Forelimb muscle (tissue), 1 donor: ENCODE measurements at regions not wholly inside any gene's neighbourhood (a gene's known extent, or its start where the extent isn't known, plus 50 kb on each side); places are given as distances from the start of the nearest gene placed in this dataset.

Source experiments
- DNase-seq: peaks from one replicate; pipeline ENCODE4 v3.0.0-alpha.2; 2013; ENCODE audit warnings: low read depth

- no peak for DNase-seq
These were observed 470.2 kb upstream of the BTBD3 start for GRCh38 chr20:11447371-11448100.

GRCh38 chr20:11448554-11448953 is 469.1 kb upstream of the BTBD3 start:
- no peak for DNase-seq

GRCh38 chr20:11451793-11452291 is 465.9 kb upstream of the BTBD3 start:
- DNase-seq: no peak

DNA sequence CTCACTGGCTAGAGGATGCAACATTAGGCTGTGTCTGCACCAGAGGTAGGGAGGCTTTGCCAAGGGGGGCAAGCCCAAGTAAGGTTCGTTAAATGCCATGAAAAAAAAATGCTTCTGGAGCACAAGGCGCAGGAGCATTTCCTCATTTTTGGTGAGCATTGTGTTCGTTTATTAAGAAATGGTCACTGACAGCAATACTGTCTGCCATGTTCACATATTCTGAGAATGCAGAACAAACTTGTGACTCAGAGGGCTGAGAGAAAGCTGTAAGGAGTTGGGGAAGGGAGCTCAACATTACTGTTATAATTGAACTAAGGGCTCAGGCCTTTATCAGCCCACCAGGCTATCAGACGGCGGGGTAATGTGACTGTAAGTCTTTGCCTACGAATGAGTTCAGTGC is 465.4 kb upstream of the BTBD3 start:
- DNase-seq: no peak

- DNase-seq: no peak
These were observed 464.3 kb upstream of the BTBD3 start for GRCh38 chr20:11453430-11453829.

DNA sequence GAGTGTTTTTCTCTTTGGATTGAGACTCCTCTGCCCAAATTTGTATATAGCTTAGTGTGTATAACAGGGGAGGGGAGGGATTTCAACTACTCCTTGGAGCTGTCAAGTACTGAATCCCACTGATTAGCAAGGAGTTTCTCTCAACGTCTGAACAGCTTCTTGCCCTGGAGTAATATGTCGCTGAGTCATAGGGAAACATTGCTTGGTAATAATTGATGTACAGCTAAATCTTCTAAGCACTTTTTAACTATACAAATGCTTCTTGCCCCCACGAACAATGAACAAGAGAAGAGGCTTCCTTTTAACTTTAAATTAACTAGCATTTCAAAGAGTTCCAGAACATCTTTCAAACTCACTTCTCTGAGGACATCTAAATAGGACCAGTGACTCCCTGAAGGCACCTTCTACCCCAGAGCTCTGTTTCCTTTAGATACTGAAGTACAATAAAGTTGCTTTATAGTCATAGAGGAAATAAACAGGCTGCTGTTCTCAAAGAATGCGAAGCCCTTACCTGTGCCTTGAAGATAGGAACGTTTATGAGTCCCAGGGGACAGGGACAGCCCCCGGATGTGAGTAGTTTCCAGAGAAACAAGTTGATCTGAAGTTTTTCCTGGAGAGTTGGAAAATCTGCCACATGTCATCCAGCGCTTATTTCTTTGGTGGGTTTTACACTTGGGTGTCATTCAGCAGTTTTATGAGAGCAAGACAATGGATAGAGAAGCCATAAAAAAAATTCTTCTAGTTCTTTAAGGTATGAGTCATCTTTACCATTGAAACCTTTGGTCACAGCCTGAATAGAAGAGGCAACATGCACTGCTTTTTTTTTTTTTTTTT is 462.5 kb upstream of the BTBD3 start:
- DNase-seq: no peak

DNA sequence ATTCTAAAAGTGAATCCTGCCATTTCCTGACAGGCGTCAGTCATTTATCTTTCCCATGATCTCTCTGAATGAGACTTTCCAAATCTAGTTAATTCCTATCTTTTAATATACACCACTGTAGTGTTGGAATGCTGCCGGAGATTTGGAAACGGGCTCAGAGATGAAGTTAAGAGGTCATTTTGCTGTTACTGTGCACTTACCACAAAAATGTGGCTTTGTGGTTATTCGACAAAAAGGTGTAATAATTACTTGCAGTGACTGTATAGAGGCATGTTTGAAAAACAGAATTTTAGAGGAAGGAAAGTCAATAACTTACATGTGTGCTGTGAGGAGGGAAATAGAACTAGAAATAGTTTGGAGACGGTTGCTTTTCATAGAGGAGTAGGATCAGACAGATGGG is 460.2 kb upstream of the BTBD3 start:
- no peak for DNase-seq

- DNase-seq: no peak
These were observed 458.4 kb upstream of the BTBD3 start for GRCh38 chr20:11459090-11459890.

GRCh38 chr20:11467436-11467835 is 450.3 kb upstream of the BTBD3 start:
- no peak for DNase-seq

DNA sequence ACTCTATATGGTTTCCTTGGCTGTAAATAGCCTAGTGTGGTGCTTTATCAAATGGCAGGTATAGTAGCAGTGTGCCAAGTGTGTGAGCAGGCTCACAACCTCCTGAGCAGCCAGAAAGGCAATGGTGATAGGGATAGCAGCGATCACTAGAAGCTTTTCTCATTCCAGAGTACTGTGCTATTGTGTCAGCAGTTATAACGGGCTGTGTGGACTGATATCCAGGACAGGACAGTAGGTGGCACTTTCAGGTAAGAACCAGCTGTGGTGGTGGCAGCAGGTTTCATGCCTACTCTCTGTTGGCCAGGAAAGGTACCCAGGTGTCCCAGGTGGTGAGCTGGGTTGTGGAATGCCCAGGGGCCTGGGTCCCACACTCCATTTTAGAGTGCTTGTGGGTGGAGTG is 448.8 kb upstream of the BTBD3 start:
- no peak for DNase-seq

DNA sequence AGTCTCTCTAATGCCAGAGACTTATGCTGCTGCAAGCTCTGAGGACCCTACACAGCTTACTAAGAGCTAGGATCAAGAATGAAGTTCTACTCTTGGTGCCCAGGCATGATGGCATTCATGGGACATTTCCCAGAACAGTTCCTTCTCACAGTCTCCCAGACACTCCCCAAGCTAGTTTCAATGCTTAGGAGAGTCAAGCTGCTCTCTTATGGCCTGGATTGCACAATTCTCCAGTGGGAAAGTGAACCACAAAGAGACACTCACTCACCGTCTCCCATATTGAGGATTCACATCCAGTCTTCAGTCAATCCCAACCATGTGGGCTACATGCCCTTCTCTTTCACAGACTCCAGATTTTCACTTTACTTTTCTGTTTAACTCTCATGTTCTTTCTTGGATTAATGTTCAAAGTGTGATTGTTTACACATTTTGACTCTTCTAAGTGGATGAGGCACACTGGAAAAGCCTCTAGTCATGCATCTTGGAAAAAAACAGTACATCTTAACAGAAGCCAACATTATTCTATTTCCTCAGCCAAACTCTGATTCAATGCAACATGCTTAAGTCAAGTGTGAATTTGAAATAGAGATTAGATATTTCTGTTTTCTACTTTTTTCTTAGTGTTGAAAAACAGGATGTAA is 447.8 kb upstream of the BTBD3 start:
- no peak for DNase-seq

DNA sequence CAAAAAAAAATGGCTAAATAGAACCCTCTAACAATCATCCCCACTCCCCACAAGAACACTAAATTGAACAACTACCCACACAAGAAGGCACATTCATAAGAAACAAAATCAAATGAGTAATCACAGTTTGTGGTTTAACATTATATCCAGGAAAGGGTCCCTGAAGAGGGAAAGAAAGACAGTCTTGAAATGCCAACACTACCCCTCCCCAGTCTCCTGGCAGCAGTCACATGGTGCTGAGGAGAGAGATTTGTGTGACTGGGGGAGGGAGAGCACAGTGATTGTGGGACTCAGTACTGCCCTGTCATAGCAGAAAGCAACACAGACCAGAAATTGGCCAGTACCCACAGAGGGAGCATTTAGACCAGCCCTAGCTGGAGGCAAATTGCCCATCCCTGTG is 443.7 kb upstream of the BTBD3 start:
- DNase-seq: no peak

- DNase-seq: no peak
These were observed 434.0 kb upstream of the BTBD3 start for GRCh38 chr20:11483697-11484096.

DNA sequence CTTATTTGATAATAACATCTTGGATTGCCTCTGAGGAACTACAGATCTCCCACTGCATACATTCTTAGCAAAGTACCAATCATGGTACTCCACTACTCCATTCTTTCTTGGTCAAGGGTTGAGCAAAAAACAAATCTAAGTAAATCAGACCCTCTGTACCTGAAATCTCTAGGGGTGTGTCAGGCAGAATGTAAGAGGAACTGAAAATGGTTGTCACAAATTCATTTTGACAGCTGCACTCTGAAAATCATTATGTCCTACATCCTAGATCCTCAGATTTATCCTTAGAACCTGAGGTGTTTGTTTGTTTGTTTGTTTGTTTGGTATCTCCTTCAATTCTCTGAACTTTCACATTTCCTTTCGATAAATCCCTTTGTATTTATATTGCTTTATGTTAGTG is 433.2 kb upstream of the BTBD3 start:
- DNase-seq: no peak

DNA sequence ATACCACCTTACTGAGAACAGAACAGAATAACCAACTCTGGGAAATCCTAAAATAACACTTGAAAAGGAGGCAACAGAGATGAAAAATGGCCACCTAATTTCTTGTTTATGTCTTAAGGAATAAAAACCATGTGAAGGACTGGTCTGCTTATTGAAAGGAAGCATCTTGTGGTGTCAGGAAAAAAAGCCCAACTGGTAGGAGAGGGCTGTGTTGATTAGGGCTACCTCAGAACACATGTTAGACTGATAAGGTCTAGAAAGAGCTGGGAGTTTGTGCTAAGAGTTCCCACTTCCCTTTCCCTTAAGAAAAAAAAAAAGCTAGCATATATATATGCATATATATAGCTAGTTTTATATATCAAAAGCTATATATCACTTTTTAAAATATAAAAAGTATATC is 425.3 kb upstream of the BTBD3 start:
- no peak for DNase-seq

DNA sequence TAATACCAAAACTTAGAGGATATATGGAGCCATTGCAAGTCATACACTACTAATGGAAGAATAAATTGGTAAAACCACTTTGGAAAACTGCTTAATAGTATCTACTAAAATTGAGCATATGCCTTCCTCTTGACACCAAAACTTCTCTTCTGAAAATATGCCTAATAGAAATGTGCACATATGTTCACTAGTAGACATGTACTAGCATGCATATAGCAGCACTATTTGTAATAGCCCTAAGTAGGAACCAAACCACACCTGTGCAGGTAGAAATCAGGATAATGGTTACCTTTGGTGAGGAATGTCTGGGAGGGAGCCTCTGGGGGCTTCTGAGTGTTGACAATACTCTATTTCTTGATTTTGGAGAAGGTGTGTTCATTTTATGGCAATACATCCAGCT is 424.8 kb upstream of the BTBD3 start:
- no peak for DNase-seq

GRCh38 chr20:11496380-11496779 is 421.3 kb upstream of the BTBD3 start:
- DNase-seq: no peak

DNA sequence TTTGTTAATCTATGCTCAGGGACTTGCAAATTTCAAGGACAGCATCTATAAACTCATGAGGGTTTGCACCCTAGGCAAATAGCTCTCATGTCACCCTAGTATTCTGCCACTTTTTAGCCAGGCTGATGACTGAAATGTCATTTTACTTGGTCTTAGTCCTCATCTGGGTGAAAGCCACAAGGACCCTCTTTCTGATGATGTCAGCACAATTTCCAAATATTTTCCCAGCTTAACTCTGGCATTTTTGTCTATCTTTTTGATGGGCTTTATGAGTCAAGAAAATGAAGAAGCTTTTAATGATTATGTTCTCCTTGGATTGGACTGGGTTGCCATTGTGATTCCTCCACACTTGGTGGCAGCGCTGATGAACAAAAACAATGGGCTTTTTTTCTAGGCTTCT is 420.1 kb upstream of the BTBD3 start:
- DNase-seq: no peak

DNA sequence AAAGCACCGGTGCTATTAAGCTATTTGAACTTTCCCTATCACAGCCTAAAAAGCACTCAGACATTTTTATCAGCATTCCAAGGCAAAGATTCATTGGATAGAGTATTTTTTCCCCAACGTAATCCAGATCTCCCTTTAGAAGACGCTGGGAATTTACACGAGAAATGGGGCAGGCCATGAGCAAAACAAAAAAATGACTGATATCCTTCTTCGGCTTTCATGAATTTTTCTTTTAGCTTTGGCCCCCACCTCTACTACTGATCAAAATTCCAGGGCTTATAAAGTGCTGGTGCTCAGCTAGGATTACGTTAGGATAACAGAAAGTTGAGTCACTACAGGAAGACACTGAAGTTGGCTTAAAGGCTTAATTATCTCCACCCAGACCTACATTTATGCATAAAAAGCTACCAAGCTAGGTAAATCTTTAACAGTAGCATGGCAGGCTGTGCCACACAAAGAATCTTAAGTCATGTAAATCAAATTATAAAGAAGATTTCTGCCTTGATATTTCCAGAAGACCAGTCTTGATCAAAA is 418.5 kb upstream of the BTBD3 start:
- no peak for DNase-seq

DNA sequence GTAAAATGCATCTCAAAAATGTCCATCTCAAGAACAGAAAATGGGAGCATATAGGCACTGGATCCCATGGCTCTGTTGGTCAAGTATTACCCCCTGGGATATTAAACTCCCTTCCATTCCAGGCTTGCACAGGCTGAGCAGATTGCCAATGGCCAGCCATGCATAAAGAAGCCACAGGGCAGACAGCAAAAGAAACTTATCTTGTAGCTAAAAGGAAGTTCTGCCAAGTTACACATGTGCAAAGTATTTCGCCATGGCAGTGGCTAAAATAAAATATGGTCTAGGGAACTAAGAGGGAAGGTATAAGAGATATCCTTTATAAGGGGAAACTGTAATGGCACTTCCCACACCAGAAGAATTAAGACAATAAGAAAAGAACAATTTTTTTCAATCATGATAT is 415.6 kb upstream of the BTBD3 start:
- no peak for DNase-seq

DNA sequence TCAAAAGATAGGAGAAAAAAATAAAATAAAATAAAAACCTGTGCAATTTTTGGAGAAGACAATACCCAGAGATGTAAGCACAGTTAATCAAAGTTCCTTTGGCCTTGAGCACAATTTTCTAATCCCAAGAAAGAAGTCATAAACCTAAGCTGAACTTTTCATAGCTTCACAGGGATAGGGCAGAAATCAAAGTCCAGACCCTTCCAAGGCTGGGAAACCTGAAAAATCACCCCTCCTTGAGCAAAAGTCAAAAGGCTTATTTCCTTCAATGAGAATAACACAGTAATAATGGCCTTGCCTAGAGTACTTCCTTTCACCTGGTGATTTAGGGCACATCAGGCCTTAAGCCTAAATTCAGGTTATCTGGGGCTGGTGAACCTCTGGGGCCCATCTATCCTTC is 415.0 kb upstream of the BTBD3 start:
- no peak for DNase-seq

- DNase-seq: no peak
These were observed 407.9 kb upstream of the BTBD3 start for GRCh38 chr20:11509776-11510175.
